ENCODE measurements at regions not wholly inside any gene's neighbourhood (a gene's known extent, or its start where the extent isn't known, plus 50 kb on each side); places are given as distances from the start of the nearest gene placed in this dataset.

GRCh38 chr6:26295691-26296555, 69.1 kb upstream of the BTN3A2 start:
- DNase-seq = no peak

- no peak for DNase-seq
Observed at GRCh38 chr6:26296556-26296856, 68.5 kb upstream of the BTN3A2 start.

- DNase-seq = no peak
Observed at GRCh38 chr6:26296857-26297648, 67.9 kb upstream of the BTN3A2 start.

- no peak for DNase-seq
Observed at GRCh38 chr6:26299286-26300042, 65.5 kb upstream of the BTN3A2 start.

GRCh38 chr6:26300043-26300331, 65.0 kb upstream of the BTN3A2 start:
- no peak for DNase-seq

- DNase-seq = no peak
Observed at GRCh38 chr6:26300359-26300758, 64.6 kb upstream of the BTN3A2 start.

DNA sequence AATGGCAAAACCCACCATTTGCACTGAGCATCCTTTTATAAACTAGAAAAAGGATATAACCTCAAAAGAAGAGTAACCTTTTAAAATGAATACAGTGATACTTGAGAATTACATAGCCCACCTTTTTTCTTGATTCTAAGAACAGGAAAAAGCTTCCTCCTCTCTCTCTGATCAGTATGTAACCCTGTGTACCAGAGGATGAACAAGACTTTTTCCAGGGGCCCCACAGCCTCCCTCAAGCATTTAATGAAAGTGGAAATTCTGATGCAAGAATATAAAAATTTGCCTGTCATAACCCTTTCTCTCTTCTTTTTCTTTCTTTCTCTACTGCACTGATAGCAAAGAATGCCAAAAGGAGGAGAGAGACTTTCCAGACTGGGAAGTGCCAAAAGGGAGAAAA, 64.2 kb upstream of the BTN3A2 start:
- no peak for DNase-seq

DNA sequence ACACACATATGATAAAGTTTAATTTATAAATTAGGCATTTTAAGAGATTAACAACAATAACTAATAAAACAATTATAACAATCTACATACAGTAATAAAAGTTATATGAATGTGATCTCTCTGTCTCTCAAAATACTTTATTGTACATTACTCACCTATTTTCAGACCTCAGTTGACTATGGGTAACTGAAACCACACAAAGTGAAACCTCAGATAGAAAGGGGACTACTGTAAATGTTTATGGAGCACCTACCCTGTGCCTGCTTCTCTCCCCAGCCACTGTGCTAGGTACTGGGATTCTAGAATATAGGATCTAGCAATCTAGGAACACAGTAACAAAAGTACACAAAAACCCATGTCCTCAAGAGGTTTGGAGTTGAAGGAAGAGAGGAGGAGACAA, 63.4 kb upstream of the BTN3A2 start:
- no peak for DNase-seq

GRCh38 chr6:26302941-26303559, 61.9 kb upstream of the BTN3A2 start:
- DNase-seq = no peak

DNA sequence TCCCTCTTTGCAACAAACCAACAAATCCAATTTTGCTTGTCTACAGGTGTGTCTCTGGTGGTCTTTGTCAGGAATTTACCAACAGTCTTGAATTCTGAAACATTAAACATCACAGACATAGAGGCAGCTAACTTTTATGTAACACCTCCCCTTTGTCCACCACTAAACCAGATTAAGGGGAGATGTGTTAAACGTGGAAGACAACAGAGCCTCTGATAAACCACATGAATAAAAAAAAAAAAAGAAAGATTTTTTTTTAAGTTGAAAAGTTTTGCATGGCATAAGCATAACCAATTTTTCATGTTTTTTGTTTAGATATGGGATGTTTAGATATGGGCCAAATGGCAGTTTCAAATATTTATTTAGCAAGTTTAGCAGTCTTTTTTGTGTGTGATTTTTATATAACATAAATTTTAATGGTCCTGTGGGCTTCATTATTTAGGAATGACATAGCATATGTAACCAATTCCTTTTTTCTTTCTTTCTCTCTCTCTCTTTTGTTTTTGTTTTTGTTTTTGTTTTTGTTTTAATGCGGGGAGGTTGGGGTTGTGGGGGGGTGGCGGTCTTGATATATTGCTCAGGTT, 60.7 kb upstream of the BTN3A2 start:
- no peak for DNase-seq

- no peak for DNase-seq
Observed at GRCh38 chr6:26304797-26305640, 60.0 kb upstream of the BTN3A2 start.

DNA sequence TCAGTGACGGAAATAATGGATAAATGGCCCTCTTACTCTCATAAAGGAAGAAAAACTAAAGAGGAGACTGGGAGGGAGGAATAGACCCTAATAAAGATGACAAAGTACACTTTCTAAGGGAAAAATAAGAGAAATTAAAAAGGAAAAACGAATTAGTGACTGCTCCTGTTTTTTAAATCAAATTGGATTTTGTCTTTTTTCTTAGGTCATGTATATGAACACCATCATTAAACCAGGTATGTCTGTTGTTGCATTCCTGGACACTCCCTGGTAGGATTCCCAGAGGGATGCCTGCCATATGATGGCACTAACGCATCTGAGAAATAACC, 59.4 kb upstream of the BTN3A2 start:
- DNase-seq = no peak

DNA sequence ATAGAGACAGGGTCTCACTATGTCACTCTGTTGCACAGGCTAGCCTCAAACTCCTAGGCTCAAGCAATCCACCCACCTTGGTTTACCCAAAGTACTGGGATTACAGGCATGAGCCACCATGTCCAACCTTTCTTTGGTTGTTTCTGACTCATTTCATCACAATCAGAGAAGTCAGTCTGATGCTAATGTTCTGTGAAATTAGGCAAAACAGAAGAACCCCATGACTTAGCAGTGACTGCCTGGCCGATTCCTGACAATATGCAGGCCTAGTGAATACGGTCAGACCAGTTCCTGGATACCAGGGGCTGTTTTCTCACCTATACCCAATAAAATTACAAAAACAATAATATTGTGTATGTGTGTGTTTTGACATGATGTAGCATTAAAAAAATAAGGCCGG, 58.8 kb upstream of the BTN3A2 start:
- DNase-seq = no peak

- DNase-seq = no peak
Observed at GRCh38 chr6:26307850-26308249, 57.1 kb upstream of the BTN3A2 start.

DNA sequence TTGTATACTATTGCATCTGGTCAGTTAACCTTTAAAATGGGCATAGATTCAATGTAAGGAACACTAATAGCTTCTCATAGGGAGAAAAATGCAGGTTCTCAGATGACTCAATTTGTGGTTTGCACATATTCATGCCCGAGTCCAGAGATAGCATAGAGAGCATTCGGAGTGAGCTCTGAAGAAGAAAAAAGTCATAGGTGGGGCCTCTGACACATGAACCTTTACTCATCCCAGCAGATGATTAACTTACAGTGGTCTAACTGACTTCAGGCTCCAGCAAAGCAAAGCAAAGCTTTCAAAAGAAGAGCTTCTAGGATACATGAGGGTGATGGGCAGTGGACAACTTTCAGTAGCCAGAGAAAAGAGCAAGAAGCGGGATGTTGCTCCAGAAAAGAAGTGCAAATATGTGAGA, 55.3 kb upstream of the BTN3A2 start:
- DNase-seq = no peak

GRCh38 chr6:26311012-26311384, 54.0 kb upstream of the BTN3A2 start:
- peak; percentile 4 for DNase-seq

- DNase-seq = peak; percentile 65
Observed at GRCh38 chr6:26311385-26312095, 53.5 kb upstream of the BTN3A2 start.

DNA sequence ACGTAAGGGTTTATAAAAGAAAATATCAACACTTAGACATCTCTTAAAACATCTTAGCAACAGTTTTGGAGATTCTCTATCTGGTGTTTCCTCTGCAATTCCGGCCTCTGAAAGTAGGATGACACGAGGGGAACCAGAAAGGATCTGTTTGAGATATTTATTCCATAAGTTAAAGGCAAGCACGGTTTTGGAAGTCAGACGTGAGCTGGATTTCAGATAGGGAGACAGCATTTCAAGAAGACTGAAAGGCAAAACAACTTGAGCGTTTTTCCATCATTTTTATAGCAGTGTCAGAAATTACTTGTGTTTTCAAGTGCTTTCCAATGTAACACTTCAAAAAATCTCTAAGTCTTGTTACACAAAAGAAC, 52.9 kb upstream of the BTN3A2 start:
- DNase-seq = no peak

DNA sequence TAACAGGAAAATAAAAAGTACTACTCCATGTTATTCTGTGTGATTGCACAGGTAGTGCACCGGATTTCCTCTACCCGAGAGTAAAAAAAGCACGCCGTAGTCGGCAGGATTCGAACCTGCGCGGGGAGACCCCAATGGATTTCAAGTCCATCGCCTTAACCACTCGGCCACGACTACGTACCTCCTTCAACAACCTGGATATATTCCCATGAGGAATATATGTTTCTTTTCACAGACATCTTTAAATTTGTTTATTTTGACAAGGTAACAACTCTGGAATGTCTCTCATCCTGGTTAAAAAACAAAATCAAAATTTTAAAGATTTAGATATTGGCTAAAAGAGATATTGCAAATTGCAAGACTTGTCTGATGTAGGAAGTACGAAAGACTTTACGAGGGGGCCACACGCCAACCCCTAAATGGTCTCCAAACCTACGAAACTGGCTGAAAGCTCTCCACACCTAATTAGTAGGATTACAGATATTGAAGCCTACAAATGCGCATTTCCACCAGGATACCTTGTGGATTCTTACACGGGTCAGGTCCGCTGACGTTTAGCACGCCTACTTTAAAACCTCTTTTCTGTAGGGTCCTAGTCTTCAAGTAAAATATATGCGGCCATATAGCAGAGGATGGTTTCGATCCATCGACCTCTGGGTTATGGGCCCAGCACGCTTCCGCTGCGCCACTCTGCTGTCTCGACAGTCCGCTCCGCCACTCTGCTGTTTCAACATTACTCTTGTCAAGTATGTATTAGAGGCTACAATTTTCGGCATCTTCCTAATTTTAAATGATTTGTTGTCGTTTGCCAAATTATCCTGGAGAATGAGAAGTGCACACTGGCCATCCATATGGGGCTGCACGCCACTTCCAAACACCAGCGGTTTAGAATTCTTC, 52.2 kb upstream of the BTN3A2 start:
- DNase-seq = peak; percentile 69

All from NCI-H2081 treated with DMSO at 0.1 percent for 48 hours (cell line).